GM12878 (cell line): ENCODE measurements at regions not wholly inside any gene's neighbourhood (a gene's known extent, or its start where the extent isn't known, plus 50 kb on each side); places are given as distances from the start of the nearest gene placed in this dataset.

Experiments
- ATAC-seq: fragments of 200-7000 bp; cut with Tn5 transposase; 3 replicates; pipeline ENCODE4 v1.9.1; 2020; ENCODE audit warnings: mild to moderate bottlenecking, moderate library complexity
- BruUV-seq: library from RNA; stranded (reverse); fragments of 400-500 nt; replicated peaks from 2 replicates; lab custom pipeline; 2021; lab: Mats Ljungman, UMichigan
- CTCF ChIA-PET: fragments of 300-600 bp; sonication (Branson Sonifier 250); formaldehyde crosslinking; extraction: SDS; loops from one replicate; lab custom pipeline; 2021; ENCODE audit warnings: inconsistent platforms; lab: Yijun Ruan, JAX
- POLR2A ChIA-PET: fragments of 350-600 bp; formaldehyde crosslinking; extraction: SDS; loops from one replicate; lab custom pipeline; 2021; ENCODE audit warnings: inconsistent platforms; lab: Charles Lee
- RAD21 ChIA-PET: fragments of 300-600 bp; sonication (Branson Sonifier 250); formaldehyde crosslinking; loops from one replicate; lab custom pipeline; 2023; ENCODE audit warnings: antibody characterized with exemption; ENCODE audit not compliant: unreplicated experiment; lab: Charles Lee
- SMC1A ChIA-PET: fragments of 300-600 bp; sonication (Branson Sonifier 250); formaldehyde crosslinking; loops from one replicate; lab custom pipeline; 2023; ENCODE audit not compliant: unreplicated experiment, uncharacterized antibody; lab: Charles Lee
- DNase-seq: peaks from one replicate; pipeline ENCODE4 v3.0.0-alpha.2; 2011; ENCODE audit warnings: low read depth, low spot score
- FAIRE-seq: peaks from 3 replicates; lab custom pipeline; 2011; peaks lifted over from hg19 to GRCh38; lab: Jason Lieb, UNC
- H2AFZ ChIP-seq: 2 replicates; pipeline ENCODE4 v1.6.0; 2011; ENCODE audit warnings: low read depth, low read length, control low read depth; ENCODE audit not compliant: control insufficient read depth
- H3K27ac ChIP-seq: 2 replicates; pipeline ENCODE4 v1.5.1; 2011; ENCODE audit warnings: control low read depth; ENCODE audit not compliant: control insufficient read depth, insufficient read depth
- H3K27me3 ChIP-seq, 2 experiments: replicated peaks in 1 of 2; 2 replicates each; pipeline versions ENCODE4 v1.6.0 to v1.6.1; 2011; ENCODE audit warnings: low read length in 1 of 2; ENCODE audit not compliant: control insufficient read depth in 2 of 2, insufficient read depth in 2 of 2
- H3K36me3 ChIP-seq, 2 experiments: 2 replicates each; pipeline ENCODE4 v1.5.1; 2011; ENCODE audit warnings: low read length in 1 of 2; ENCODE audit not compliant: control insufficient read depth in 2 of 2, insufficient read depth in 2 of 2
- H3K4me1 ChIP-seq: 2 replicates; pipeline ENCODE4 v1.6.1; 2011; ENCODE audit warnings: mild to moderate bottlenecking, low read length, moderate library complexity, mixed read lengths; ENCODE audit not compliant: control insufficient read depth, insufficient read depth
- H3K4me2 ChIP-seq: 2 replicates; pipeline ENCODE4 v1.6.0; 2011; ENCODE audit warnings: control low read depth; ENCODE audit not compliant: control insufficient read depth, insufficient read depth
- H3K4me3 ChIP-seq: fragments of 200-600 bp; sonication (generic); 2 replicates; pipeline ENCODE4 v1.5.1; 2016
- H3K79me2 ChIP-seq: 2 replicates; pipeline ENCODE4 v1.6.0; 2011; ENCODE audit warnings: low read length; ENCODE audit not compliant: control insufficient read depth, insufficient read depth
- H3K9ac ChIP-seq: 2 replicates; pipeline ENCODE4 v1.8.0; 2011; ENCODE audit warnings: low read length, control low read depth, mixed read lengths; ENCODE audit not compliant: control insufficient read depth, insufficient read depth
- H3K9me3 ChIP-seq: replicated peaks from 3 replicates; pipeline ENCODE4 v1.5.1; 2011; ENCODE audit warnings: mild to moderate bottlenecking, low read length; ENCODE audit not compliant: control insufficient read depth, insufficient read depth
- H4K20me1 ChIP-seq: 2 replicates; pipeline ENCODE4 v1.6.0; 2011; ENCODE audit not compliant: control insufficient read depth, insufficient read depth
- BACH1 ChIP-seq: fragments of 450-650 bp; IDR thresholded peaks from 2 replicates; pipeline ENCODE4 v1.6.1; 2017; ENCODE audit warnings: mild to moderate bottlenecking, borderline replicate concordance
- CBFB ChIP-seq: IDR thresholded peaks from 2 replicates; pipeline ENCODE4 v1.6.1; 2016; ENCODE audit warnings: antibody characterized with exemption, low read depth
- HDAC2 ChIP-seq: fragments of 200-600 bp; sonication (generic); IDR thresholded peaks from 2 replicates; pipeline ENCODE4 v1.6.1; 2017
- IRF4 ChIP-seq: IDR thresholded peaks from 2 replicates; pipeline ENCODE4 v1.6.1; 2011; ENCODE audit warnings: low read depth, low read length
- NR2C2 ChIP-seq: IDR thresholded peaks from 2 replicates; pipeline ENCODE4 v1.6.1; 2011; ENCODE audit warnings: borderline replicate concordance, low read depth; ENCODE audit not compliant: control insufficient read depth, insufficient read length
- SP1 ChIP-seq: IDR thresholded peaks from one replicate; pipeline ENCODE4 v1.6.1; 2011; ENCODE audit warnings: low read depth, low read length
- SUPT20H ChIP-seq: IDR thresholded peaks from 2 replicates; pipeline ENCODE4 v1.6.1; 2011; ENCODE audit warnings: low read depth, mild to moderate bottlenecking, low read length, moderate library complexity, borderline replicate concordance; ENCODE audit not compliant: control insufficient read depth
- TCF3 ChIP-seq: IDR thresholded peaks from 2 replicates; pipeline ENCODE4 v1.6.1; 2012; ENCODE audit warnings: low read depth, mild to moderate bottlenecking, low read length, borderline replicate concordance; ENCODE audit not compliant: insufficient read depth
- ZNF24 ChIP-seq: fragments of 450-650 bp; IDR thresholded peaks from 2 replicates; pipeline ENCODE4 v1.6.1; 2017; ENCODE audit warnings: antibody characterized with exemption, mild to moderate bottlenecking
- WGBS: methylation state at CpG from one replicate; pipeline ENCODE4 v1.1.6; 2016; ENCODE audit warnings: low lambda C conversion rate; ENCODE audit not compliant: insufficient replicate concordance, insufficient coverage; ENCODE audit errors: missing lambda C conversion rate; 5-methylcytosine and 5-hydroxymethylcytosine counted together
- in situ Hi-C: fragments of 300-500 bp; cut with MboI; formaldehyde crosslinking; loops from 9 replicates; pipeline ENCODE4 v1.14.3; 2018; ENCODE audit warnings: mixed read lengths
- intact Hi-C: fragments of 100-400 bp; cut with micrococcal nuclease; formaldehyde crosslinking; loops from one replicate; pipeline ENCODE4 v1.14.2; 2022; ENCODE audit not compliant: unreplicated experiment
- TF ChIP-seq, protein P1 (sequence below): fragments of 450-650 bp; IDR thresholded peaks from 2 replicates; pipeline ENCODE4 v1.6.1; 2017; ENCODE audit warnings: mild to moderate bottlenecking, low read depth, inconsistent platforms; ENCODE audit not compliant: poor library complexity, severe bottlenecking
- TF ChIP-seq, protein P2 (sequence below): IDR thresholded peaks from 2 replicates; pipeline ENCODE4 v1.6.1; 2011; ENCODE audit warnings: borderline replicate concordance, low read depth, mild to moderate bottlenecking, moderate library complexity, mixed read lengths, low read length; ENCODE audit not compliant: insufficient read depth; ENCODE audit errors: extremely low read length

DNA sequence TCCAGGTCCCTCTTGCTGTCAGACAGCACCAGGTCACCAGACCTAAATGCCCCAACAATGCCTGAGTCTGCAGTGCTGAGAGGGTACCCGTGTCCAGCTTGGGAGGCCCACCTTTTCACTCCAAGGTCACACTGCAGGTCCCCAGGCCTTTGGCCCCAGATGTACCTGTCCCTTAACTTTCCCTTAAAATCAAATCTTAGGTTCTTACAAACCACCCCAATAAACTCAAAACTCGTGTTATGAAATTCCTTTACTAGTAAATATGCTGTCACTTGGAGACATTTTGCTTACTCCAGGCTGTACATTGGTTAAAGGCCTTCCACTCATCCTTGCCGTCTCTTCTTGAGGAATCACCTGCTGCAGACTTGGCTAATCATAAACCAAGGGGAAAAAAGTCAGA is 165.7 kb upstream of the RREB1 start:
- POLR2A ChIA-PET = no interaction called here
- H3K4me3 ChIP-seq = no peak overlapping the region
- ATAC-seq (no peak), DNase-seq (no peak), FAIRE-seq (no peak)
- TF ChIP-seq IRF4 (no peak), BACH1 (no peak), TCF3 (no peak), CBFB (no peak), NR2C2 (no peak), ZNF24 (no peak), SP1 (no peak), HDAC2 (no peak), SUPT20H (no peak)
- TF ChIP-seq, protein P1, sequence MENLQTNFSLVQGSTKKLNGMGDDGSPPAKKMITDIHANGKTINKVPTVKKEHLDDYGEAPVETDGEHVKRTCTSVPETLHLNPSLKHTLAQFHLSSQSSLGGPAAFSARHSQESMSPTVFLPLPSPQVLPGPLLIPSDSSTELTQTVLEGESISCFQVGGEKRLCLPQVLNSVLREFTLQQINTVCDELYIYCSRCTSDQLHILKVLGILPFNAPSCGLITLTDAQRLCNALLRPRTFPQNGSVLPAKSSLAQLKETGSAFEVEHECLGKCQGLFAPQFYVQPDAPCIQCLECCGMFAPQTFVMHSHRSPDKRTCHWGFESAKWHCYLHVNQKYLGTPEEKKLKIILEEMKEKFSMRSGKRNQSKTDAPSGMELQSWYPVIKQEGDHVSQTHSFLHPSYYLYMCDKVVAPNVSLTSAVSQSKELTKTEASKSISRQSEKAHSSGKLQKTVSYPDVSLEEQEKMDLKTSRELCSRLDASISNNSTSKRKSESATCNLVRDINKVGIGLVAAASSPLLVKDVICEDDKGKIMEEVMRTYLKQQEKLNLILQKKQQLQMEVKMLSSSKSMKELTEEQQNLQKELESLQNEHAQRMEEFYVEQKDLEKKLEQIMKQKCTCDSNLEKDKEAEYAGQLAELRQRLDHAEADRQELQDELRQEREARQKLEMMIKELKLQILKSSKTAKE = no peak
- TF ChIP-seq, protein P2, sequence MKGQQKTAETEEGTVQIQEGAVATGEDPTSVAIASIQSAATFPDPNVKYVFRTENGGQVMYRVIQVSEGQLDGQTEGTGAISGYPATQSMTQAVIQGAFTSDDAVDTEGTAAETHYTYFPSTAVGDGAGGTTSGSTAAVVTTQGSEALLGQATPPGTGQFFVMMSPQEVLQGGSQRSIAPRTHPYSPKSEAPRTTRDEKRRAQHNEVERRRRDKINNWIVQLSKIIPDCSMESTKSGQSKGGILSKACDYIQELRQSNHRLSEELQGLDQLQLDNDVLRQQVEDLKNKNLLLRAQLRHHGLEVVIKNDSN = no peak
- SMC1A ChIA-PET = interaction anchor here (0.9 to 1.3 kb wide), 3 partner anchors 9 to 117 kb away, joined by 3 to 4 read pairs (median 3); no protein-coding TSS in a partner anchor
- no peaks in the 10 kb centered on the region for H4K20me1 ChIP-seq
- no peaks in the 10 kb centered on the region for H3K9me3 ChIP-seq
- in situ Hi-C loops = no loop called here
- H3K9ac ChIP-seq = no peak overlapping the region
- no peaks in the 10 kb centered on the region for H3K27me3 ChIP-seq
- CTCF ChIA-PET = interaction anchor here (1.0 kb wide), 1 partner anchor 27 kb away, joined by 3 read pairs; no protein-coding TSS in a partner anchor
- 58% methylated on average over 3 of the region's 3 CpGs for WGBS
- BruUV-seq = no TSS peak
- no peaks in the 10 kb centered on the region for H3K36me3 ChIP-seq
- no peak overlapping the region for H3K4me2 ChIP-seq
- H3K79me2 ChIP-seq = no peaks in the 10 kb centered on the region
- no peak overlapping the region for H2AFZ ChIP-seq
- intact Hi-C loops = no loop called here
- H3K27ac ChIP-seq = no peak overlapping the region
- no peaks in the 10 kb centered on the region for H3K4me1 ChIP-seq
- RAD21 ChIA-PET = no interaction called here
